ENCODE measurements at regions not wholly inside any gene's neighbourhood (a gene's known extent, or its start where the extent isn't known, plus 50 kb on each side); places are given as distances from the start of the nearest gene placed in this dataset.

DNA sequence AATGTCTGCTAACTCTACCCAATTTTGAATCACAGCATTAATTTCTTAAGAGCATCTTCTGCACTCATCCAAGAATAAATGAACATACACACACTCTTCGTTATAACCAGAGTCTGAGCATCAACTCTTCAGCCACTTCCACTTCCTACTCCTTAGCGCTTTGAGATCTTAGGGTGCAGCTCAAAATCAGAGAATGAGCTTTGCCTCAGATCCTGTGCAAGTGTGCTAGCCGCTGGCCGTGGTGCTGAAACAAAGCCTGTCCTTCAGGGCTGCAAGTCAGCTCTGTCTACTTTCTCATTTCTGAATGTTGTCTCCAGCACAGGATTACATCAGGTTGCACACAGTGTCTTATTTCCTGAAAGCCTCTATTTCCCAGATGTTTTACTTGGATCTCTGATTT, 165.4 kb downstream of the AIPL1 start:
- no peak overlapping the region for H3K4me2 ChIP-seq (ENCODE audit: insufficient read depth in 1 of 2, low read depth in 2 of 2, low read length in 2 of 2)
- H3K56ac ChIP-seq (replicated peaks; ENCODE audit: insufficient read length, low read depth, low read length): no peak overlapping the region
- H3K4ac ChIP-seq (replicated peaks; ENCODE audit: insufficient read length, low read depth, low read length): no peak overlapping the region
- H2BK15ac ChIP-seq (ENCODE audit: low read length): no peak overlapping the region
- no peak overlapping the region for H3K18ac ChIP-seq (ENCODE audit: extremely low read depth, low read length)
- no peak overlapping the region for H4K8ac ChIP-seq (ENCODE audit: extremely low read depth, insufficient read depth, low read length)
- no peaks in the 10 kb centered on the region for H4K20me1 ChIP-seq (replicated peaks in 1 of 2; ENCODE audit: control insufficient read depth in 1 of 2, insufficient read depth in 2 of 2, low read length in 2 of 2)
- no peak overlapping the region for H3K9ac ChIP-seq (replicated peaks in 1 of 4; ENCODE audit: extremely low read depth in 1 of 4, low read depth in 3 of 4, low read length in 3 of 4)
- H3K27ac ChIP-seq (ENCODE audit: low read depth, low read length): no peak overlapping the region
- no peak overlapping the region for H4K91ac ChIP-seq (replicated peaks; ENCODE audit: insufficient read length, low read length)
- WGBS, 2 experiments (ENCODE audit: extremely low coverage in 1 of 2, insufficient coverage in 1 of 2, insufficient read length in 1 of 2, insufficient replicate concordance in 2 of 2, low coverage in 1 of 2, low lambda C conversion rate in 2 of 2, missing lambda C conversion rate in 1 of 2): 57% methylated on average over 4 of the region's 4 CpGs; no CpG with 5 or more reads in 1 of the 2 experiments
- H3K4me3 ChIP-seq (ENCODE audit: extremely low read depth in 1 of 4, insufficient read depth in 2 of 4, low read depth in 3 of 4, low read length in 4 of 4): no peak overlapping the region
- no peak overlapping the region for H2AFZ ChIP-seq (ENCODE audit: low read length)
- H3K79me1 ChIP-seq (ENCODE audit: low read depth, low read length): no peaks in the 10 kb centered on the region
- CTCF ChIA-PET (ENCODE audit: partially characterized antibody): interaction anchor here (0.9 to 1.6 kb wide), 4 partner anchors 11 to 151 kb away, joined by 3 to 6 read pairs (median 4); no protein-coding TSS in a partner anchor
- H2BK20ac ChIP-seq (ENCODE audit: low read length): no peak overlapping the region
- no peak overlapping the region for H2BK120ac ChIP-seq (replicated peaks; ENCODE audit: low read depth, low read length)
- H4K5ac ChIP-seq (ENCODE audit: insufficient read length, low read depth, low read length): no peak overlapping the region
- POLR2A ChIA-PET (ENCODE audit: partially characterized antibody): no interaction called here
- peaks cover 4% of the 10 kb centered on the region; the same call in 1 of the 2 replicates for H3K23me2 ChIP-seq (ENCODE audit: low read depth, low read length)
- DNase-seq (ENCODE audit: low read depth in 1 of 2, low spot score in 2 of 2) (peak in 1 of 2 experiments; percentile 80), FAIRE-seq (peak; percentile 81)
- H2AK5ac ChIP-seq (ENCODE audit: low read depth, low read length): no peak overlapping the region
- H3K36me3 ChIP-seq (ENCODE audit: control insufficient read depth in 2 of 4, insufficient read depth in 4 of 4, low read length in 3 of 4): no peaks in the 10 kb centered on the region
- no peak overlapping the region for H3K14ac ChIP-seq (ENCODE audit: insufficient read length)
- H3K23ac ChIP-seq (ENCODE audit: insufficient read length): no peak overlapping the region
- no peak overlapping the region for H2BK12ac ChIP-seq (ENCODE audit: low read depth, low read length)
- no peaks in the 10 kb centered on the region for H3K27me3 ChIP-seq (replicated peaks in 1 of 4; ENCODE audit: control insufficient read depth in 3 of 4, extremely low read depth in 1 of 4, insufficient read depth in 3 of 4, low read length in 3 of 4)
- TF ChIP-seq TAF7 (optimal IDR thresholded peaks at IDR 0.05; ENCODE audit: borderline replicate concordance, low read depth, low read length) (no peak), EZH2 (IDR thresholded peaks at IDR 0.05; ENCODE audit: low read depth, low read length, severe bottlenecking) (no peak), SAP30 (IDR thresholded peaks at IDR 0.05; ENCODE audit: insufficient read depth, insufficient replicate concordance, low read length) (no peak), EP300 (IDR thresholded peaks at IDR 0.05; ENCODE audit: borderline replicate concordance in 1 of 2, low read depth in 2 of 2, low read length in 2 of 2) (no peak), CREB1 (IDR thresholded peaks at IDR 0.05) (no peak), MAFK (IDR thresholded peaks at IDR 0.05; ENCODE audit: low read depth, low read length) (no peak), HDAC2 (IDR thresholded peaks at IDR 0.05; ENCODE audit: borderline replicate concordance in 1 of 2, low read depth in 2 of 2, low read length in 2 of 2) (no peak), CBX8 (IDR thresholded peaks at IDR 0.05; ENCODE audit: borderline replicate concordance, low read depth, low read length) (no peak), SP1 (IDR thresholded peaks at IDR 0.05; ENCODE audit: low read depth, low read length) (no peak), RNF2 (IDR thresholded peaks at IDR 0.05; ENCODE audit: borderline replicate concordance, low read depth, low read length, missing control alignments, poor library complexity, severe bottlenecking) (no peak), BACH1 (IDR thresholded peaks at IDR 0.05; ENCODE audit: low read length) (no peak), KDM5A (IDR thresholded peaks at IDR 0.05; ENCODE audit: low read length) (no peak)
- no peaks in the 10 kb centered on the region for H3K4me1 ChIP-seq (replicated peaks in 1 of 4; ENCODE audit: control insufficient read depth in 3 of 4, insufficient read depth in 4 of 4, low read length in 3 of 4)
- no peaks in the 10 kb centered on the region for H3K79me2 ChIP-seq (ENCODE audit: control insufficient read depth in 1 of 2, insufficient read depth in 2 of 2, low read length in 2 of 2)
- peaks cover 6% of the 10 kb centered on the region in 2 experiments; a peak in 1 of 4 replicates for H3K9me3 ChIP-seq (ENCODE audit: insufficient read depth in 2 of 2, low read depth in 1 of 2, low read length in 1 of 2)
- H2BK5ac ChIP-seq (ENCODE audit: low read depth, low read length): no peak overlapping the region

All from H1 (cell line).